Stimulated activated CD4-positive, alpha-beta T cell treated with anti-CD3 and anti-CD28 coated beads, Interleukin-4, amount 100 ng/mL, for 4 hours (primary cell): ENCODE measurements at regions not wholly inside any gene's neighbourhood (a gene's known extent, or its start where the extent isn't known, plus 50 kb on each side); places are given as distances from the start of the nearest gene placed in this dataset.

Source experiments
- DNase-seq, 2 experiments: peaks; one replicate each; pipeline ENCODE4 v3.0.0-alpha.2; 2020

GRCh38 chr6:6376845-6377244, 56.4 kb upstream of the F13A1 start:
- DNase-seq = no peak

DNA sequence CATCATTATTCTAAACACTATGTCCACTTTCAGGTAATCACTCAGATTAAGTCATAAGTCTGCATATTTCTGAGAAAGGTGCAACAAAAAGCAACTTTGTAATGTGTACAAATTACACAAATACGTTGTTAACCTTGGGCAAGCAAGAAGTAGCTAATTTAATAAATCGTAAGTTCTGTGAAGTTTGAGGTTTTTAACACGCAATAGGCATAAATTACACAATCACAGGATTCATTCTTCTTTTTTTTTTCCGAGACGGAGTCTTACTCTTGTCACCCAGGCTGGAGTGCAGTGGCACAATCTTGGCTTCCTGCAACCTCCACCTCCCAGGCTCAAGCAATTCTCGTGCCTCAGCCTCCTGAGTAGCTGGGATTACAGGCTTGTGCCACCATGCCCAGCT, 57.2 kb upstream of the F13A1 start:
- no peak for DNase-seq

- no peak for DNase-seq
Measured at GRCh38 chr6:6379573-6379972, 59.1 kb upstream of the F13A1 start.

GRCh38 chr6:6384520-6384919, 64.1 kb upstream of the F13A1 start:
- no peak for DNase-seq

DNA sequence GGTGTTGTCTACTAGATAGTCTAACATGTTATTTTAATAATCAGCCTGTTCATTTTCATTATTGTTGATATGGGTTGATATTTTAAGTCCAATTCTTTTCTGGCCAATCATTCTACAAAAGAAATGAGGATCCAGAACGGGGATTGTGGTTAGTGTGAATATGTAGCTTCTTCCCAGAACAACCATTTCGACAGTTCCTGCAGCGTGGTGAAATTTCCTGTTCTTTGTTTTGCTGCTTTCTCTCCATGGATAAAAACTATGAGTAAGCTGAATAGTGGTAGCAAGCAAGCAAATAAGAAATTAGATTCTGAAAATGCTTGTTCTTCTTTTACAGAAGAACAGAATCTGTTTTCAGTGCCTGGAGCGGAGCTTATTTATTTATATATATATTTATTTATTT, 65.5 kb upstream of the F13A1 start:
- no peak for DNase-seq

DNA sequence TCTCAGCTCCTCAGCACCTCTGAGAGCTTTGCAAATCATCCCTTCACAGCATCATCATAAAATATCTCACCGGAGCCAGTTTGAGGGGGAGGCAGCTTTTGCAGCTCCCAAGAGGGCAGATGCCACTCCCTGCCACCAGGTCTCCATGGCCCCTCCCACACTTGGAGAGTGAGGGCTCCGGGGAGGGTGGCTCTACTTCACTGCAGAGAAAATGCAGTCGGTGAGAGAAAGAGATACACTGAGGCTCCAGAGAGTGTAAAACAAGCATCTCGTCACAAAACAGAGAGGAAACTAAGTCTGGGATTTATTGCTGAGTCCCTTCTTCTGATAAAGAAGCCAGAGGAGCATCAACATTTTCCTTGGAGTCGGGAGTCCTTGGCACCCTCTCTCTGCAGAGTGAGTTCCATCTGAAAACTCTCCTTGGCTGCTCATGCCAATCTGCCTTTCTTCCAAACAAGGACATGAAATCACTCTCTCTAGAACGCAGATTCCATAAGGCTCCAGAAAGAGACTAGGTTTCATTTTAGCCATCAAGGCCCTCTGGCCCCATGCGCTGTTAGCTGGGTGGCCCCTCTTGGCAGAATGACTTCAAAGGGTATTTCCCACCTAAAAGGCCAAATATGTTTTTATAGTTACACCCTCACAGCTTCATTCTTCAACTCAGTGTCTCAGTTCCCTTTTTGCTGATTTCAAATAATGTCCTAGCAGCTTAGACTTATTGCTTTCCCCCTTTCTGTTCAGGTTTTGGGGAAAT, 70.6 kb upstream of the F13A1 start:
- DNase-seq = no peak

GRCh38 chr6:6392214-6393068, 72.0 kb upstream of the F13A1 start:
- DNase-seq = no peak

GRCh38 chr6:6393069-6393529, 72.6 kb upstream of the F13A1 start:
- no peak for DNase-seq

- DNase-seq = no peak
Measured at GRCh38 chr6:6395581-6396197, 75.2 kb upstream of the F13A1 start.

DNA sequence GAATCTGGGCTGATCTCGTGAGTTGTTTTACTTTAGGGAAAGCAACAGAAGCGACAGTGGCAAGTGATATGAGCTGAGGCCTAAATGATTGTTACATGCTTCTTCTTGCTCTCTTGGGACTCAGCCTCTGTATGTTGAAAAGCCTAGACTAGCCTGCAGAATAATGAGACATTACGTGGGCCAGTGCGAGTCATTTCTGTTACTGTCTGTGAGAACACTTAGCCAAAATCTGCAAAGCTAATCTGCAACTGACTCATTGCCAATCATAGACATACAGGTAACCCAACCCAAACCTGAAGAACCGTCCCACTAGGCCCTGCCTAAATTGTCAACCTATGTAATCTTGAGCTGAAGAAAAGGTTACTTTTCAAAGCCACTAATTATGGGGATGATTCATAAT, 77.4 kb upstream of the F13A1 start:
- DNase-seq = no peak

GRCh38 chr6:6399568-6399967, 79.1 kb upstream of the F13A1 start:
- DNase-seq = no peak

GRCh38 chr6:6401401-6401800, 80.9 kb upstream of the F13A1 start:
- DNase-seq = no peak

GRCh38 chr6:6402006-6402405, 81.5 kb upstream of the F13A1 start:
- DNase-seq = no peak

GRCh38 chr6:6402591-6402990, 82.1 kb upstream of the F13A1 start:
- no peak for DNase-seq

DNA sequence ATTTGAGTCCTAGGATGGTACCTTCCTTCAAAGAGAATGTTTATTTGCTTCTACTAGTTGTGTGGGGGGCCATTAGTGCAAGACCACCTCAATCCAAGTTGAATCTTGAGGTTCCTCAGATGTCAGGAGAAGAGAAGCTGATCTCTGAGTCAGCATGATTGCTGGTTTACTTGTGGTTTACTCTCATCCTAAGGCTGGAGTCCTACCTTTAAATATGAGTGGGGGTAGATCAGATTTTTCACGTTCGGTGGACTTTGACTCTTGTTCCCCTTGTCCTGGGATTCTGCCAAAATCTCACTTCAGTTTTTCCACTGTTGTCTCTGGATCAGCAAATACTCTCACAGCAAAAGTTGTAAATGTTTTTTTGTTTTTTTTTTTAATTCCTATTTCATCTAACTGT, 84.6 kb upstream of the F13A1 start:
- DNase-seq = no peak

- DNase-seq = no peak
Measured at GRCh38 chr6:6405997-6406714, 85.7 kb upstream of the F13A1 start.

DNA sequence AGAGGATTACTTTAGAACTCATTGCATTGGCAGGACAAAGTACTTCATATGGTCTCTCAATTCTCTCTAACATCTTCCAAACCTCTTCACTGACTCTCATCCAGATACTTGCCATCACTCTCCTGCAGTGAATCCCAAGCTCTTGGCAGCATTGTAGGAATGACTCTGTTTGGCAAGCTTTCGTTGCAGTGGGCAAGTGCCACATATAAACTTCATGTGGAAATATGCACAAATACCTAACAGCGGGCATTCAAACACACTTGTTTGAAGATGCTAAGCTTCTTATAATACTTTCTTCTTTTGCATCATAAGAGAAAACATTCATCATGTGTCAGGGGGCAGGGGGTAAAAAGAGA, 86.2 kb upstream of the F13A1 start:
- DNase-seq = no peak

DNA sequence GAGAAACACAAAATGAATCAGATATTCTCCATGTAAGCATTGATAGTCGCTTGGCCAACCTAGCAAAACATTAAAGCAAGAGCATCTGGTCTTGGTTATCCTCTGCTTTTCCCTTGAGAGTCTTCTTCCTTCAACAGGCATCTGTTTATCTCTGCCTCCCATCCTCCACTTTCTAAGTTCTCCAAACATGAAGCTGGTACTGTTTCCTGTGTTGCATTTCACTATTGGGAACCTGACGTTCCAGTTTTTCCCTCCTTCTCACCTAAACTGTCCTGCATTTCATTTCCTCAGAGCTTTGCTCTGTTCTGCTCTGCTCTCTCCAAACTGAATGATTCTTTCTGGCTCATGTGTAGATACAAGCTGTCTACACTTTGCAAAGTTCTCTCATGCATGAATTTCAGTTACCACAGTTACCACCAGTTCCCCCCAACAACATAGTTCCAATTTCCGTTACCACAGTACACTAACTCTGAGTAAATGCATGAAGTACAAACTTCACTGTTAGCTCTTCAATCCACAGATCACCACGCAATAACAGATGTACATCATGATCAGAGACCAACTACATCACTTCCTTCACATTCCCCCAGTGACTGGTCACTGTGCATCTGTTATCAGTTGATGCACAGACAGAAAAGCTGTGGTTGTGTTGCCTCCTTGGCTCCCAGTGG, 86.7 kb upstream of the F13A1 start:
- DNase-seq = no peak

GRCh38 chr6:6409397-6410030, 89.1 kb upstream of the F13A1 start:
- DNase-seq = no peak

- DNase-seq = no peak
Measured at GRCh38 chr6:6411115-6411514, 90.7 kb upstream of the F13A1 start.

DNA sequence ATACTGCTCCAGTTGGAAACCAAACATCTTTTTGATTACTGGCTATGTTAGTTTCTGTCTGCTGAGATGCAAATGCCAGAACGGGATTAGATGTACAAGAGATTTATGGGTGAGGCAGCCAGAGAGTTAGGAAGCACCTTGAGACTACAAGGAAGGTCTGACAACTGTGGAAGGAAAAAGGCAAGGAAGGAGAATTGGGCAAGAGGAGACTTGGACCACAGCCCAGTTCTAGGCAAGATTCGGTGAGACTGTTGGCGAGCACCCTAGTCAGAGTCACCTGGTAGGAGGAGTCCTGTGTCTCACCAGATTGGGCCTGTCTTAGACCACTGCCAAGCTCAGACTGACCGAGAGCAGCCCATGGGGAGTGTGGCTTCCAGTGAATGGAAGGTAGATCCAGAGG, 91.8 kb upstream of the F13A1 start:
- no peak for DNase-seq

DNA sequence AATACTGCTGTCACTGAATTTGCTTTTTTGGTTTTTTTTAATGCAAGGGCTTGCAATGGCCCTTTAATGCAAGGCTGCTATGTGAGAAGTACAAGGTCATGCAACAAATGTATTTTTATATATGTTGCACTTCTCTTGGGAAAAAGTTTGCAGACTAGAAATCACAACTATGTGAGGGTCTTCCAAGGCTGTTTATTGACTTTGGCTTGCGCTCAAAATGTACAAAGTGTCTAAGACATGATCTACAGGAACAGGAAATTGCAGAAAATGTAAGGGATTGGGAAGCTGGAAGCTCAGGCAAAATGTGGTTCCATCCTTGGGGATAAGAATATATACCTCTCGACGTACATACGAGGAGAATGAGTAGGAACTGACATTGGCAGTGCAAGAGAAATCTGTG, 92.2 kb upstream of the F13A1 start:
- DNase-seq = no peak
